GM23248 (cell line): ENCODE measurements at regions not wholly inside any gene's neighbourhood (a gene's known extent, or its start where the extent isn't known, plus 50 kb on each side); places are given as distances from the start of the nearest gene placed in this dataset.

ENCODE experiments used
- DNase-seq: peaks from one replicate; pipeline ENCODE4 v3.0.0-alpha.2; 2015
- H2AFZ ChIP-seq: fragments of 200-600 bp; sonication (generic); 2 replicates; pipeline ENCODE4 v1.6.1; 2016; ENCODE audit warnings: antibody characterized with exemption
- H3F3A ChIP-seq: fragments of 200-600 bp; sonication (generic); 2 replicates; pipeline ENCODE4 v1.6.1; 2016; ENCODE audit warnings: mild to moderate bottlenecking, antibody characterized with exemption, mixed run types; ENCODE audit not compliant: insufficient read depth
- H3K27ac ChIP-seq: fragments of 200-600 bp; sonication (generic); 2 replicates; pipeline ENCODE4 v1.5.1; 2016; ENCODE audit warnings: mild to moderate bottlenecking
- H3K27me3 ChIP-seq: fragments of 200-600 bp; sonication (generic); replicated peaks from 2 replicates; pipeline ENCODE4 v1.6.1; 2016; ENCODE audit warnings: mild to moderate bottlenecking; ENCODE audit not compliant: insufficient read depth
- H3K36me3 ChIP-seq: fragments of 200-600 bp; sonication (generic); 2 replicates; pipeline ENCODE4 v1.6.1; 2016; ENCODE audit warnings: low read depth, mild to moderate bottlenecking
- H3K4me1 ChIP-seq: fragments of 200-600 bp; sonication (generic); 2 replicates; pipeline ENCODE4 v1.6.1; 2016; ENCODE audit warnings: mild to moderate bottlenecking; ENCODE audit not compliant: insufficient read depth
- H3K4me2 ChIP-seq: fragments of 200-600 bp; sonication (generic); one replicate; pipeline ENCODE4 v1.6.1; 2016; ENCODE audit warnings: mild to moderate bottlenecking; ENCODE audit not compliant: unreplicated experiment
- H3K4me3 ChIP-seq: fragments of 200-600 bp; sonication (generic); 2 replicates; pipeline ENCODE4 v1.5.1; 2016; ENCODE audit warnings: mild to moderate bottlenecking
- H3K79me2 ChIP-seq: fragments of 200-600 bp; sonication (generic); 2 replicates; pipeline ENCODE4 v1.6.1; 2016; ENCODE audit warnings: mild to moderate bottlenecking; ENCODE audit not compliant: insufficient read depth
- H3K9ac ChIP-seq: fragments of 200-600 bp; sonication (generic); 2 replicates; pipeline ENCODE4 v1.6.1; 2016; ENCODE audit warnings: mild to moderate bottlenecking
- H3K9me2 ChIP-seq: fragments of 200-600 bp; sonication (generic); 2 replicates; pipeline ENCODE4 v1.6.1; 2016; ENCODE audit warnings: mixed run types, mild to moderate bottlenecking, moderate library complexity; ENCODE audit not compliant: insufficient read depth
- H3K9me3 ChIP-seq: fragments of 200-600 bp; sonication (generic); one replicate; pipeline ENCODE4 v1.6.1; 2017; ENCODE audit warnings: low read depth
- H4K20me1 ChIP-seq: fragments of 200-600 bp; sonication (generic); 2 replicates; pipeline ENCODE4 v1.6.0; 2016; ENCODE audit not compliant: insufficient read depth
- EZH2 ChIP-seq: fragments of 200-600 bp; sonication (generic); IDR thresholded peaks from 2 replicates; pipeline ENCODE4 v1.6.1; 2018; ENCODE audit warnings: antibody characterized with exemption, mild to moderate bottlenecking; ENCODE audit not compliant: insufficient read depth, poor library complexity, severe bottlenecking
- EZH2phosphoT487 ChIP-seq: fragments of 200-600 bp; sonication (generic); IDR thresholded peaks from 2 replicates; pipeline ENCODE4 v1.6.1; 2018; ENCODE audit warnings: antibody characterized with exemption, moderate library complexity, mild to moderate bottlenecking, low read depth; ENCODE audit not compliant: insufficient read depth
- WGBS, 2 experiments: methylation state at CpG; one replicate each; pipeline ENCODE4 v1.1.6; 2015 to 2017; ENCODE audit warnings: low lambda C conversion rate in 2 of 2, low coverage in 1 of 2; ENCODE audit errors: missing lambda C conversion rate in 2 of 2; 5-methylcytosine and 5-hydroxymethylcytosine counted together
- in situ Hi-C: fragments of 300-500 bp; cut with MboI; formaldehyde crosslinking; loops from 2 replicates; pipeline ENCODE4 v1.15.0; 2020

DNA sequence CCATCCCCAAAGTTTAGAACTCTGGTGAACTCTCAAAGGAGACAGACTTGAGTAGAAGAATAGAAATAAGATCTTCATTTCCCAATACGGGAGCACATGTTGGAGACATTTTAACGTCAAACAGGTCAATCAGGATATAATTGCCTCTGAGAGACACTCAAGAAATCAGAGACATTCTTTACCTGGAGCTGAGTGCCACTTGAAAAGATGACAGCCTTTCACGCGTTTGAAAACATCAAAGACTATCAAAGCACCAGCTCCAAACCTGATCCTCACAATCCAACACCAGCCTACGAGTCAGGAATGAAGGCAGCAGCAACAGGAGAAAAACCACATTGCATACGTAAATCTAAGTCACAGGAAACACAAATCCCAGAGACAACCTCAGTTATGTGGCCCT lies 571.5 kb upstream of the CDH4 start:
- Histone ChIP-seq H3F3A (no peaks in the 10 kb centered on the region), H3K36me3 (no peaks in the 10 kb centered on the region), H3K4me2 (no peak overlapping the region), H4K20me1 (no peaks in the 10 kb centered on the region), H3K27me3 (no peaks in the 10 kb centered on the region), H3K9me3 (no peaks in the 10 kb centered on the region), H2AFZ (no peak overlapping the region), H3K4me1 (no peaks in the 10 kb centered on the region), H3K79me2 (no peaks in the 10 kb centered on the region), H3K27ac (no peak overlapping the region), H3K9me2 (no peaks in the 10 kb centered on the region), H3K9ac (no peak overlapping the region), H3K4me3 (no peak overlapping the region)
- 32% methylated on average over 6 of the region's 6 CpGs for WGBS, 2 experiments
- TF ChIP-seq EZH2phosphoT487: no peak
- TF ChIP-seq EZH2: no peak
- in situ Hi-C loops: no loop called here
- DNase-seq: no peak

- in situ Hi-C loops: no loop called here
- Histone ChIP-seq H3K27ac (no peak overlapping the region), H3F3A (no peaks in the 10 kb centered on the region), H3K9me2 (no peaks in the 10 kb centered on the region), H2AFZ (no peak overlapping the region), H3K36me3 (no peaks in the 10 kb centered on the region), H3K4me1 (no peaks in the 10 kb centered on the region), H3K4me2 (no peak overlapping the region), H3K9ac (no peak overlapping the region), H3K27me3 (0 out of 2 replicates have a peak, but pooled peaks cover 7% of the 10 kb centered on the region), H4K20me1 (no peaks in the 10 kb centered on the region), H3K4me3 (no peak overlapping the region), H3K79me2 (no peaks in the 10 kb centered on the region), H3K9me3 (no peaks in the 10 kb centered on the region)
- TF ChIP-seq EZH2phosphoT487 (no peak), EZH2 (no peak)
- no peak for DNase-seq
- 51 to 60% methylated on average over 8 of the region's 8 CpGs for WGBS, 2 experiments
These were observed 564.8 kb upstream of the CDH4 start for GRCh38 chr20:60687213-60687612.

- H3K27me3 ChIP-seq: 0 out of 2 replicates have a peak, but pooled peaks cover 7% of the 10 kb centered on the region
- H3F3A ChIP-seq: 0 out of 2 replicates have a peak, but pooled peaks cover 3% of the 10 kb centered on the region
- H3K27ac ChIP-seq: no peak overlapping the region
- no peak overlapping the region for H3K9ac ChIP-seq
- H3K9me2 ChIP-seq: no peaks in the 10 kb centered on the region
- H3K4me2 ChIP-seq: no peak overlapping the region
- peaks cover 14% of the 10 kb centered on the region for H3K4me1 ChIP-seq
- H2AFZ ChIP-seq: no peak overlapping the region
- 34 to 35% methylated on average over 3 of the region's 3 CpGs for WGBS, 2 experiments
- no peaks in the 10 kb centered on the region for H4K20me1 ChIP-seq
- no peaks in the 10 kb centered on the region for H3K36me3 ChIP-seq
- in situ Hi-C loops: no loop called here
- DNase-seq: no peak
- TF ChIP-seq EZH2phosphoT487 (no peak), EZH2 (no peak)
- no peak overlapping the region for H3K4me3 ChIP-seq
- H3K9me3 ChIP-seq: no peaks in the 10 kb centered on the region
- no peaks in the 10 kb centered on the region for H3K79me2 ChIP-seq
These were observed 561.3 kb upstream of the CDH4 start for GRCh38 chr20:60690771-60691170.

DNA sequence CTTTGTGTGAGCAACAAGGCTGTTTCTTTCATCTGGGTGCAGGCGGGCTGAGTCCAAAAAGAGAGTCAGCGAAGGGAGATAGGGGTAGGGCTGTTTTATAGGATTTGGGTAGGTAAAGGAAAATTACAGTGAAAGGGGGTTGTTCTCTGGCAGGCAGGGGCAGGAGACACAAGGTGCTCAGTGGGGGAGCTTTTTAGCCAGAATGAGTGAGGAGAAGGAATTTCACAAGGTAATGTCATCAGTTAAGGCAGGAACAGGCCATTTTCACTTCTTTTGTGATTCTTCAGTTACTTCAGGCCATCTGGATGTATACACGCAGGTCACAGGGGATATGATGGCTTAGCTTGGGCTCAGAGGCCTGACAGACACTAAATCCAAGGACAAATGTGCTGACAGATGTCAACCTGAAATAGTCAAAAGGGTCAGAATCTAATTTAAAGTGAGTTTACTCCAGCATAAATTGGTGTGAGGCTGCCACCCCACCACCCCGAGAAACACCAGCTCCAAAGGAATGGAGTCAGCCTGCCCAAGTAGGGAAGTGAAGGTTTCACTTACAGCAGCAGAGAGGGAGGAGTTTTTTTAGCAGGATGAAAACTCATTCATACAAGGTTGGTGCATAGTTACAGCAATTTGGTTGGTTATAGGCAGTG lies 560.0 kb upstream of the CDH4 start:
- H3K9me2 ChIP-seq: no peaks in the 10 kb centered on the region
- H3K27ac ChIP-seq: no peak overlapping the region
- 0 out of 2 replicates have a peak, but pooled peaks cover 7% of the 10 kb centered on the region for H3K27me3 ChIP-seq
- in situ Hi-C loops: no loop called here
- no peak overlapping the region for H2AFZ ChIP-seq
- H3K36me3 ChIP-seq: no peaks in the 10 kb centered on the region
- 61 to 66% methylated on average over 4 of the region's 4 CpGs for WGBS, 2 experiments
- no peaks in the 10 kb centered on the region for H3K79me2 ChIP-seq
- H3K4me2 ChIP-seq: no peak overlapping the region
- no peak overlapping the region for H3K4me3 ChIP-seq
- DNase-seq: no peak
- H3F3A ChIP-seq: 0 out of 2 replicates have a peak, but pooled peaks cover 9% of the 10 kb centered on the region
- TF ChIP-seq EZH2phosphoT487: no peak
- no peak for TF ChIP-seq EZH2
- H3K9me3 ChIP-seq: no peaks in the 10 kb centered on the region
- no peaks in the 10 kb centered on the region for H4K20me1 ChIP-seq
- no peak overlapping the region for H3K9ac ChIP-seq
- H3K4me1 ChIP-seq: peaks cover 21% of the 10 kb centered on the region

DNA sequence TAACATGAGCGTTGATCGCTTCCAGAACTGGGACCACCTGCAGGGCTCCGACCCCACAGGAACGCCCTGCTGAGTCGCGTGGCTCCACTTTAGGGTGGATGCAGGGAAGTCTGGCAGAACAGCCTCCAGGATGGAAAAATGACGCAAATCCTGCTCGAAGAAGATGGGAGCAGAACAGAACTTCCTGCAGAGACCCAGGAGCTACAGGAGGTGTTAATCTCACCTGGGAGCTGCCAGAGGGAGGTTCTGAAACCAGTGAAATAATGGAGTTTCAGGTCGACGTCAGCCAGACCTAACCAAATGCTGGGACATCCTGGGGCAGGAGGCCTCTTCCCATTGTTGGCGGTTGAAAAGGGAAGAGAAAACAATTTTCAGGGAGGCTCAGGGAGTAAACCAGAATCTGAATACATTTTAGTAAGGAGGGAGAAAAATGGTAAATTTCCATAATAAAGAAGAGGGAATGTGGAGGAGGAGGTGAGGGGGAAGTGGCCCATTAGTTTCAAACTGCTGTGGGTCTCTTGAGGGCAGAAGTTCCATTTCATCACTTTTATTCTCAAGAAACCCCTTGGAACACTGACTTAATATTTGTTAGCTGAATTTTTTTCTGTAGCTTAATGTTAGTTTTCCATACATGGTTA lies 558.4 kb upstream of the CDH4 start:
- H3F3A ChIP-seq: 0 out of 2 replicates have a peak, but pooled peaks cover 9% of the 10 kb centered on the region
- no peaks in the 10 kb centered on the region for H3K36me3 ChIP-seq
- H3K4me2 ChIP-seq: no peak overlapping the region
- 0 out of 2 replicates have a peak, but pooled peaks cover 7% of the 10 kb centered on the region for H3K27me3 ChIP-seq
- no peak overlapping the region for H3K27ac ChIP-seq
- no peaks in the 10 kb centered on the region for H3K79me2 ChIP-seq
- TF ChIP-seq EZH2phosphoT487 (no peak), EZH2 (no peak)
- no peaks in the 10 kb centered on the region for H3K9me3 ChIP-seq
- no peaks in the 10 kb centered on the region for H3K9me2 ChIP-seq
- DNase-seq: no peak
- no peaks in the 10 kb centered on the region for H4K20me1 ChIP-seq
- H2AFZ ChIP-seq: no peak overlapping the region
- in situ Hi-C loops: no loop called here
- no peak overlapping the region for H3K9ac ChIP-seq
- H3K4me3 ChIP-seq: no peak overlapping the region
- H3K4me1 ChIP-seq: peaks cover 25% of the 10 kb centered on the region
- WGBS, 2 experiments: 41 to 43% methylated on average over 11 of the region's 11 CpGs
